ENCODE measurements at regions not wholly inside any gene's neighbourhood (a gene's known extent, or its start where the extent isn't known, plus 50 kb on each side); places are given as distances from the start of the nearest gene placed in this dataset.

DNA sequence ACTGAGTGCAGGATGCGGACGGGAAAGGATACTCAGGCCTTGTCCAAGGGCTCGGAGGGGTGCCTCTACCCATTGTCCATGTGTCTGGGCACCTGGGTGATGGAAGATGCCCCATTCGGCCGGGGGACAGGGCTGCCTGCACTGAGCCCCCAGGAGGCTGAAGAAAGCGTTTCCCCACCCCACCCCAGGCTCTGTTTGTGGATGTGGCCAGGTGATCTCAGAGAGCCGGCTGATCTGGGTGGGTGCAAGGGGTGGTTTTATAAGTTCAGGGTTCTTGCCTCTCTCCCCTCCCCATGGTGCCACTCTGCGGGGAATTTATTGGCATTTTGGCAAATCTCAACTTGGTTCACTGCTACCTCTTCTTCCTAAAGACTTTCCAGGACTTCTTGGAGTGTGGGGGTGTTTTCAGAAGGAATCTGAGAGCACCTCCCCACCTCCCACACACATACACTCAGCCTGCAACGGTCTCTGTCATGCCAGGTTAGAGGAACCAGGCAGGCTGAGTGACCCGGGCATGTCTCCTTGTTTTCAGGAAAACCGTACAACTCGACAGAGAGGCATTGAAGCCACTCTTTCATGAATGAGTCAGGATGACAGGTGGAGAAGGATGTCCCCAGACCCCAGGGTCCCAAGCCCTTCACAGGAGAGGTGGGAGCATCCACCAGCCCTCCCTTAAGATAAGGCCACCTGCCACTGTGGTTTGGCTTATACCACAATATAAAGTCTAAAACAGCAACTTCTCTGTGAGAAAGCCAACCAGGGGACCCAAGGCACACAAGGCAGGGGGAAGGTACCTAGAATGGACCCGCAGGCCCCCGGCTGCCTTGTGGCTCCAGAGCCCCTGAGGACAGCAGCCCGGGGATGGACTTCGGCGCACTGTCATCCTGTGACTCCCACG lies 174.9 kb downstream of the ETS2 start:
- no peak overlapping the region for H3K4me3 ChIP-seq (ENCODE audit: low read length)
- DNase-seq (ENCODE audit: low read depth) = no peak
- TF ChIP-seq, protein P1, sequence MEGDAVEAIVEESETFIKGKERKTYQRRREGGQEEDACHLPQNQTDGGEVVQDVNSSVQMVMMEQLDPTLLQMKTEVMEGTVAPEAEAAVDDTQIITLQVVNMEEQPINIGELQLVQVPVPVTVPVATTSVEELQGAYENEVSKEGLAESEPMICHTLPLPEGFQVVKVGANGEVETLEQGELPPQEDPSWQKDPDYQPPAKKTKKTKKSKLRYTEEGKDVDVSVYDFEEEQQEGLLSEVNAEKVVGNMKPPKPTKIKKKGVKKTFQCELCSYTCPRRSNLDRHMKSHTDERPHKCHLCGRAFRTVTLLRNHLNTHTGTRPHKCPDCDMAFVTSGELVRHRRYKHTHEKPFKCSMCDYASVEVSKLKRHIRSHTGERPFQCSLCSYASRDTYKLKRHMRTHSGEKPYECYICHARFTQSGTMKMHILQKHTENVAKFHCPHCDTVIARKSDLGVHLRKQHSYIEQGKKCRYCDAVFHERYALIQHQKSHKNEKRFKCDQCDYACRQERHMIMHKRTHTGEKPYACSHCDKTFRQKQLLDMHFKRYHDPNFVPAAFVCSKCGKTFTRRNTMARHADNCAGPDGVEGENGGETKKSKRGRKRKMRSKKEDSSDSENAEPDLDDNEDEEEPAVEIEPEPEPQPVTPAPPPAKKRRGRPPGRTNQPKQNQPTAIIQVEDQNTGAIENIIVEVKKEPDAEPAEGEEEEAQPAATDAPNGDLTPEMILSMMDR (conservative IDR thresholded peaks at IDR 0.05; ENCODE audit: low read depth, low read length) = no peak

DNA sequence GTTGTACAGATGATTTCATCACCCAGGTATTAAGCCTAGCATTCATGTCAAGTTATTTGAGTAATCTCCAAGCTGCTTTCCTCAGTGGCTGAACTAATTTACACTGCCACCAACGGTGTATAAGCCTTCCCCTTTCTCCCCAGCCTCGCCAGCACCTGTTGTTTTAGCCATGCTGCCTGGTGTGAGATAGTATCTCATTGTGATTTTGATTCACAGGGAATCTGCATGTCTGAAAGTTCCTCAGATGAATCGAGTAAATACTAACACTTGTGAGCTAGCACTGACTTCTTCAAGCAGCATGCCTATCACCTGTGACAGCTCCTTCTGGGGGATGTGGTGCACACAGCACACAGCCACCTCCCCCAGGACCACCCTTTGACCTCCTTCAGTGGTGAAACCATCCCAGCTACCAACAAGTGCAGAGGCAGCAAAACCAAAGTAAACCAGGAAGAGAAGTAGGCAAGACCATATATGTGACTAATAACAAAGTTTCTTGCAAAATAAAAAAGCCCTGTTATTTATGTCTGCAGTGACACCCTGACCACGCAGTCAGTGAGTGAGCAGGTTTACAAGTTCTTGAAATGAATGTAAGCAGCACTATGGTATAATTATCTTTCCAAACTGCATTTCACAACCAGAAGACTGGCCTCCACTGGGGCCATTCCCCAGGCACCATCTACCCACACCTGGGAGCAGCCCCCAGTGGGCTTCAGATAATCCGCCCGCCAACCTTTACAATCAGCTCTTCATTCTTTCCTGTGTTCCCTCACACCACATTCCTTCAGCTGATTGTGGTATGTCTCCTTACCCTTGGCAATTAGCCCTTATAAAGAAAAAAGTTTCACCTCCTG lies 173.8 kb downstream of the ETS2 start:
- H3K4me3 ChIP-seq (ENCODE audit: low read length) = no peak overlapping the region
- TF ChIP-seq, protein P1 (conservative IDR thresholded peaks at IDR 0.05; ENCODE audit: low read depth, low read length) = no peak
- no peak for DNase-seq (ENCODE audit: low read depth)

DNA sequence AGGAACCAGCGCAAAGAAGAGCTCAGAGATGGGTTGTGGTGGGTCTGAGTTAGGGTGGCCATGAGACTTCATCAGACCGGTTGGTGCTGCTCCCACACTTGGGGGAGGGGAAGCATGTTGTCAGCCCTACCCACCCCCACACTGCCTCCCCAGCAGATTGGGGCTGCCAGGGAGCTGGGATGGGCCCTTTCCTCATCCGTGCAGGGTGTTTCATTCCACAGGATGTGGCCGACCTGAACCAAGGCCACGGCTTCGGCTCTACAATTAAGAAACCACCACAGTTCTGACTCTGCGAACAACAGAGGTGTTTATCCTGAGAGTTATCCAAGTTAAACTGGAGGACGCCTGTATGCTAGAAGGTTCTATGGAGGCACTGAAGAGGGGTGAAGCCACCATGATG lies 171.2 kb downstream of the ETS2 start:
- H3K4me3 ChIP-seq (ENCODE audit: low read length) = no peak overlapping the region
- TF ChIP-seq, protein P1 (conservative IDR thresholded peaks at IDR 0.05; ENCODE audit: low read depth, low read length) = no peak
- no peak for DNase-seq (ENCODE audit: low read depth)

DNA sequence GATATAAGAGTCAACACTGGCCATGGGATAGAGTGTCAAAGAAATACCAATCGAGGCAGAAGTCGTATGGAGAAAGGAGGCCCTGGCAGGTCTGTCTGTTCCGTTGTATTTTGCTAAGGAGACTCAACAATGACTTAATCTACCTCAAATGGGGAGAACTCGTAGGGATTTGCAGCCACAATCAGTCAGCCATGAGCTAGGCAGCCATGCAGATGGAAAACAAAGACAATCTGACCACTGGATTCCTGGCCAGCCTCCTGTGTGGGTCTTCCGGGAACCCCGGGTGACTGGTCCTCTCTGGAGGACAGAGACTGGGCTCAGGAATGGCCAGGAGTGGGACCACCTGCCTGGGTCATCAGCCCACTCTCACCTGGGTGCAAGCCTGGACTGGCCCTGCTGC lies 167.8 kb downstream of the ETS2 start:
- TF ChIP-seq, protein P1 (conservative IDR thresholded peaks at IDR 0.05; ENCODE audit: low read depth, low read length) = no peak
- DNase-seq (ENCODE audit: low read depth) = no peak
- H3K4me3 ChIP-seq (ENCODE audit: low read length) = no peak overlapping the region

DNA sequence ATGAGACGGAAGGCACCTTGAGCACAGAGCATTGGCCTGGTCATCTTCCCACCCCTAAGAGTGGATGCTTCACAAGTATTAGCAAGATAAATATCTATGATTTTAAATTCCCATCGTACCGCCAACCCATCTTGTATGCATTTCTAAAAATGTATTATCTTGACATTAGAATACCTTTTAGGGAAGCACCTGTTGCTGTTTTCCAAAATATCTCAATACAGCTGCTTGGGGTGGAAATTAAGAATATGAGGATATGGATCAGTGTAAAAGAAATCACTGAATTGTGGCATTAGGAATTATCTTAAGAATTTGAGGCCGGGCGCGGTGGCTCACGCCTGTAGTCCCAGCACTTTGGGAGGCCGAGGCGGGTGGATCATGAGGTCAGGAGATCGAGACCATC lies 166.3 kb downstream of the ETS2 start:
- DNase-seq (ENCODE audit: low read depth) = no peak
- H3K4me3 ChIP-seq (ENCODE audit: low read length) = no peak overlapping the region
- TF ChIP-seq, protein P1 (conservative IDR thresholded peaks at IDR 0.05; ENCODE audit: low read depth, low read length) = no peak

DNA sequence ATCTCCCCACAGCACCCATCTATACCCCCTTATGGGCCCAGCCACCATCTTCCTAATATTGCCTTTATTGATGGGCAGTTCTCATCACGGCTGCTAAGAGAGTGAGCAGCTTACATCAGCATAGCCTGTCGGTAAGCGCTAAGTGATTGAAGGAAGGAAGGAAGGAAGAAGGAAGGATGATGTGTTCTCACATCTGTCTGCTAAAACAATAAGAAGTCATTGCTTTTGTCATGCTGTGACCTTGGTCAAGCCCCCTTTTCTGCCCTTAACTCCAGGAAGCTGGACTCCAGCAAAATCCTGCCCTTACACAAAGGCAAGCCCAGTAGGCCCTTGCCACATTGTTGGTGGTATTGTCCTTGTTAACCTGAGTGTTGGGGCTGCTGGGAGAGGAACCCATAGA lies 165.0 kb downstream of the ETS2 start:
- DNase-seq (ENCODE audit: low read depth) = no peak
- H3K4me3 ChIP-seq (ENCODE audit: low read length) = no peak overlapping the region
- TF ChIP-seq, protein P1 (conservative IDR thresholded peaks at IDR 0.05; ENCODE audit: low read depth, low read length) = no peak

Measured in retinal pigment epithelial cell (primary cell).